Panc1 (cell line): ENCODE measurements at regions not wholly inside any gene's neighbourhood (a gene's known extent, or its start where the extent isn't known, plus 50 kb on each side); places are given as distances from the start of the nearest gene placed in this dataset.
"Not testable (repeated sequence)": the region's sequence is repeated elsewhere in the genome, so short reads cannot be mapped to it uniquely, and the experiment has no call there.

Experiments
- CTCF ChIP-seq: fragments of 450-650 bp; IDR thresholded peaks from 2 replicates; pipeline ENCODE4 v1.5.1; 2017; ENCODE audit warnings: mild to moderate bottlenecking
- SIN3A ChIP-seq: IDR thresholded peaks from 2 replicates; pipeline ENCODE4 v1.6.1; 2012; ENCODE audit warnings: low read depth, mild to moderate bottlenecking, low read length, moderate library complexity, borderline replicate concordance; ENCODE audit not compliant: insufficient read depth

- not testable (repeated sequence) for TF ChIP-seq CTCF, SIN3A
Measured at GRCh38 chr20:30893346-30894314, 363.8 kb upstream of the DEFB115 start.
